H1 (cell line): ENCODE measurements at regions not wholly inside any gene's neighbourhood (a gene's known extent, or its start where the extent isn't known, plus 50 kb on each side); places are given as distances from the start of the nearest gene placed in this dataset.

Experiments used
- CTCF ChIA-PET: fragments of 300-600 bp; sonication (Branson Sonifier 250); formaldehyde crosslinking; loops from one replicate; lab custom pipeline; 2021; ENCODE audit not compliant: partially characterized antibody; lab: Charles Lee
- POLR2A ChIA-PET: fragments of 300-600 bp; sonication (Branson Sonifier 250); formaldehyde crosslinking; loops from one replicate; lab custom pipeline; 2021; ENCODE audit warnings: inconsistent platforms; ENCODE audit not compliant: partially characterized antibody; lab: Charles Lee
- DNase-seq, 2 experiments: peaks; one replicate each; pipeline versions ENCODE4 v3.0.0 to v3.0.0-alpha.2; 2010 to 2022; ENCODE audit warnings: low spot score in 2 of 2, low read depth in 1 of 2, mixed read lengths in 1 of 2
- FAIRE-seq: peaks from 2 replicates; lab custom pipeline; 2011; peaks lifted over from hg19 to GRCh38; lab: Jason Lieb, UNC
- H2AFZ ChIP-seq: 2 replicates; pipeline ENCODE4 v1.8.1; 2012; ENCODE audit warnings: low read length, inconsistent platforms
- H2AK5ac ChIP-seq: 2 replicates; pipeline ENCODE4 v1.6.1; 2013; ENCODE audit warnings: low read depth, low read length
- H2BK120ac ChIP-seq: replicated peaks from 2 replicates; pipeline ENCODE3; 2013; ENCODE audit warnings: low read depth, low read length, inconsistent platforms
- H2BK12ac ChIP-seq: 2 replicates; pipeline ENCODE4 v1.6.1; 2013; ENCODE audit warnings: low read depth, low read length
- H2BK15ac ChIP-seq: 2 replicates; pipeline ENCODE4 v1.6.1; 2013; ENCODE audit warnings: low read length
- H2BK20ac ChIP-seq: 2 replicates; pipeline ENCODE4 v1.6.1; 2013; ENCODE audit warnings: low read length
- H2BK5ac ChIP-seq: 2 replicates; pipeline ENCODE4 v1.6.1; 2013; ENCODE audit warnings: low read depth, low read length
- H3K14ac ChIP-seq: 2 replicates; pipeline ENCODE4 v1.6.1; 2013; ENCODE audit warnings: inconsistent platforms; ENCODE audit not compliant: insufficient read length
- H3K18ac ChIP-seq: 2 replicates; pipeline ENCODE4 v1.6.1; 2013; ENCODE audit warnings: low read length; ENCODE audit errors: extremely low read depth
- H3K23ac ChIP-seq: 2 replicates; pipeline ENCODE4 v1.6.1; 2013; ENCODE audit warnings: inconsistent platforms; ENCODE audit not compliant: insufficient read length
- H3K23me2 ChIP-seq: 2 replicates; pipeline ENCODE4 v1.6.1; 2013; ENCODE audit warnings: low read depth, low read length
- H3K27ac ChIP-seq: 2 replicates; pipeline ENCODE4 v1.6.1; 2011; ENCODE audit warnings: low read depth, low read length, inconsistent platforms
- H3K27me3 ChIP-seq, 4 experiments: replicated peaks in 1 of 4; 1 replicate in 1 of 4; 2 replicates in 3 of 4; pipeline versions ENCODE4 v1.6.1 to v1.8.1; 2011 to 2013; ENCODE audit warnings: low read length in 3 of 4, mild to moderate bottlenecking in 3 of 4, inconsistent platforms in 2 of 4, mixed read lengths in 2 of 4, moderate library complexity in 1 of 4; ENCODE audit not compliant: control insufficient read depth in 3 of 4, insufficient read depth in 3 of 4; ENCODE audit errors: extremely low read depth in 1 of 4
- H3K36me3 ChIP-seq, 4 experiments: 2 replicates each; pipeline versions ENCODE4 v1.6.1 to v1.8.1; 2011 to 2013; ENCODE audit warnings: mild to moderate bottlenecking in 4 of 4, low read length in 3 of 4, moderate library complexity in 2 of 4, control low read depth in 1 of 4, inconsistent platforms in 1 of 4; ENCODE audit not compliant: insufficient read depth in 4 of 4, control insufficient read depth in 2 of 4
- H3K4ac ChIP-seq: replicated peaks from 2 replicates; pipeline ENCODE3; 2013; ENCODE audit warnings: low read length, low read depth, mixed read lengths, inconsistent platforms; ENCODE audit not compliant: insufficient read length
- H3K4me1 ChIP-seq, 4 experiments: replicated peaks in 1 of 4; 1 replicate in 1 of 4; 2 replicates in 3 of 4; pipeline versions ENCODE4 v1.6.1 to v1.8.1; 2011 to 2013; ENCODE audit warnings: low read length in 3 of 4, inconsistent platforms in 2 of 4, mixed read lengths in 1 of 4; ENCODE audit not compliant: insufficient read depth in 4 of 4, control insufficient read depth in 3 of 4
- H3K4me2 ChIP-seq, 2 experiments: 2 replicates each; pipeline versions ENCODE4 v1.6.1 to v1.8.1; 2011 to 2013; ENCODE audit warnings: low read depth in 2 of 2, low read length in 2 of 2, control low read depth in 1 of 2, inconsistent platforms in 1 of 2, mild to moderate bottlenecking in 1 of 2; ENCODE audit not compliant: insufficient read depth in 1 of 2
- H3K4me3 ChIP-seq, 4 experiments: fragments of 200-600, 300-600 bp in 1 of 4; sonication (generic), shearing (Covaris generic), sonication (Bioruptor Twin) in 1 of 4; 2 replicates each; pipeline versions ENCODE4 v1.5.1 to v1.8.1; 2011 to 2016; ENCODE audit warnings: low read length in 4 of 4, low read depth in 3 of 4, control low read depth in 2 of 4, inconsistent platforms in 2 of 4, mild to moderate bottlenecking in 2 of 4, mixed read lengths in 1 of 4, moderate library complexity in 1 of 4; ENCODE audit not compliant: insufficient read depth in 2 of 4; ENCODE audit errors: extremely low read depth in 1 of 4
- H3K56ac ChIP-seq: replicated peaks from 2 replicates; pipeline ENCODE3; 2013; ENCODE audit warnings: low read depth, mild to moderate bottlenecking, mixed read lengths, low read length, inconsistent platforms; ENCODE audit not compliant: insufficient read length
- H3K79me1 ChIP-seq: 2 replicates; pipeline ENCODE4 v1.6.1; 2013; ENCODE audit warnings: low read depth, low read length, control low read depth
- H3K79me2 ChIP-seq, 2 experiments: 2 replicates each; pipeline versions ENCODE4 v1.6.1 to v1.8.1; 2012 to 2013; ENCODE audit warnings: low read length in 2 of 2, mild to moderate bottlenecking in 2 of 2, inconsistent platforms in 1 of 2; ENCODE audit not compliant: insufficient read depth in 2 of 2, control insufficient read depth in 1 of 2
- H3K9ac ChIP-seq, 4 experiments: replicated peaks in 1 of 4; 1 replicate in 1 of 4; 2 replicates in 3 of 4; pipeline versions ENCODE4 v1.6.1 to v1.8.1; 2011 to 2013; ENCODE audit warnings: low read depth in 3 of 4, low read length in 3 of 4, control low read depth in 2 of 4, mild to moderate bottlenecking in 2 of 4, moderate library complexity in 2 of 4, inconsistent platforms in 1 of 4; ENCODE audit errors: extremely low read depth in 1 of 4
- H3K9me3 ChIP-seq, 2 experiments: 2 replicates each; pipeline versions ENCODE4 v1.6.1 to v1.8.1; 2012 to 2013; ENCODE audit warnings: mild to moderate bottlenecking in 2 of 2, moderate library complexity in 2 of 2, control low read depth in 1 of 2, inconsistent platforms in 1 of 2, low read depth in 1 of 2, low read length in 1 of 2, mixed read lengths in 1 of 2; ENCODE audit not compliant: insufficient read depth in 2 of 2
- H4K20me1 ChIP-seq, 2 experiments: replicated peaks in 1 of 2; 2 replicates each; pipeline versions ENCODE3 to v1.8.1; 2011 to 2013; ENCODE audit warnings: inconsistent platforms in 2 of 2, low read length in 2 of 2, mild to moderate bottlenecking in 1 of 2; ENCODE audit not compliant: insufficient read depth in 2 of 2, control insufficient read depth in 1 of 2
- H4K5ac ChIP-seq: 2 replicates; pipeline ENCODE4 v1.6.1; 2013; ENCODE audit warnings: low read length, low read depth, mixed read lengths, inconsistent platforms; ENCODE audit not compliant: insufficient read length
- H4K8ac ChIP-seq: 2 replicates; pipeline ENCODE4 v1.8.0; 2013; ENCODE audit warnings: mild to moderate bottlenecking, moderate library complexity, low read length, inconsistent platforms; ENCODE audit not compliant: insufficient read depth; ENCODE audit errors: extremely low read depth
- H4K91ac ChIP-seq: replicated peaks from 2 replicates; pipeline ENCODE3; 2013; ENCODE audit warnings: low read length, mixed read lengths, inconsistent platforms; ENCODE audit not compliant: insufficient read length
- CREB1 ChIP-seq: IDR thresholded peaks from 2 replicates; pipeline ENCODE4 v1.6.1; 2012; ENCODE audit warnings: inconsistent platforms
- CTBP2 ChIP-seq: IDR thresholded peaks from 2 replicates; pipeline ENCODE4 v1.7.0; 2011; ENCODE audit warnings: borderline replicate concordance, mild to moderate bottlenecking, moderate library complexity, mixed read lengths, low read length; ENCODE audit not compliant: insufficient read depth, insufficient read length
- EP300 ChIP-seq, 2 experiments: IDR thresholded peaks; 1 replicate in 1 of 2; 2 replicates in 1 of 2; pipeline ENCODE4 v1.6.1; 2011 to 2012; ENCODE audit warnings: low read depth in 2 of 2, low read length in 2 of 2, mild to moderate bottlenecking in 2 of 2, borderline replicate concordance in 1 of 2, inconsistent platforms in 1 of 2, moderate library complexity in 1 of 2
- GABPA ChIP-seq: IDR thresholded peaks from 2 replicates; pipeline ENCODE4 v1.6.1; 2011; ENCODE audit warnings: mild to moderate bottlenecking, low read length, moderate library complexity, borderline replicate concordance; ENCODE audit not compliant: insufficient read depth
- HDAC2 ChIP-seq, 2 experiments: fragments of 300-600 bp in 1 of 2; sonication (generic) in 1 of 2; IDR thresholded peaks; 2 replicates each; pipeline ENCODE4 v1.6.1; 2011 to 2012; ENCODE audit warnings: low read depth in 2 of 2, low read length in 2 of 2, mild to moderate bottlenecking in 2 of 2, moderate library complexity in 2 of 2, borderline replicate concordance in 1 of 2, inconsistent platforms in 1 of 2
- KDM5A ChIP-seq: fragments of 200-600 bp; IDR thresholded peaks from 2 replicates; pipeline ENCODE4 v1.7.1; 2012; ENCODE audit warnings: mild to moderate bottlenecking, low read length, inconsistent platforms, mixed read lengths
- MAX ChIP-seq: IDR thresholded peaks from 2 replicates; pipeline ENCODE4 v1.6.1; 2012; ENCODE audit warnings: inconsistent platforms
- POLR2AphosphoS5 ChIP-seq: IDR thresholded peaks from 2 replicates; pipeline ENCODE4 v1.6.1; 2011; ENCODE audit warnings: low read depth, low read length
- POU5F1 ChIP-seq: IDR thresholded peaks from 2 replicates; pipeline ENCODE4 v1.6.1; 2011; ENCODE audit warnings: low read depth, mild to moderate bottlenecking, low read length, moderate library complexity
- RXRA ChIP-seq: IDR thresholded peaks from 2 replicates; pipeline ENCODE4 v1.6.1; 2011; ENCODE audit warnings: low read depth, mild to moderate bottlenecking, low read length, moderate library complexity; ENCODE audit not compliant: insufficient read depth
- SP1 ChIP-seq: IDR thresholded peaks from 2 replicates; pipeline ENCODE4 v1.6.1; 2011; ENCODE audit warnings: low read depth, low read length
- SP4 ChIP-seq: IDR thresholded peaks from 2 replicates; pipeline ENCODE4 v1.6.1; 2012; ENCODE audit warnings: low read length, inconsistent platforms
- WGBS, 2 experiments: shearing (Covaris generic) in 1 of 2; methylation state at CpG; one replicate each; pipeline versions ENCODE4 v1.1.6 to v1.1.7; 2013 to 2015; ENCODE audit warnings: low lambda C conversion rate in 2 of 2, mixed read lengths in 2 of 2, inconsistent platforms in 1 of 2, low coverage in 1 of 2, missing lambda C conversion rate in 1 of 2; ENCODE audit not compliant: insufficient replicate concordance in 2 of 2, insufficient coverage in 1 of 2, insufficient read length in 1 of 2; ENCODE audit errors: extremely low coverage in 1 of 2, missing lambda C conversion rate in 1 of 2; 5-methylcytosine and 5-hydroxymethylcytosine counted together

GRCh38 chr14:38078393-38078792, 129.3 kb upstream of the SSTR1 start:
- Histone ChIP-seq H2BK15ac (no peak overlapping the region), H3K4me3 (no peak overlapping the region)
- no peak for FAIRE-seq

More at GRCh38 chr14:38078393-38078792, 129.3 kb upstream of the SSTR1 start:
- Histone ChIP-seq H4K20me1 (no peaks in the 10 kb centered on the region), H3K23me2 (no peaks in the 10 kb centered on the region; the same call in 1 of the 2 replicates), H2BK20ac (no peak overlapping the region), H2AK5ac (no peak overlapping the region), H3K14ac (no peak overlapping the region), H3K27me3 (no peaks in the 10 kb centered on the region), H3K56ac (no peak overlapping the region), H2AFZ (no peak overlapping the region), H3K9me3 (no peaks in the 10 kb centered on the region), H2BK120ac (no peak overlapping the region), H3K9ac (no peak overlapping the region), H2BK12ac (no peak overlapping the region), H4K91ac (no peak overlapping the region), H4K8ac (no peak overlapping the region), H3K18ac (no peak overlapping the region), H3K23ac (no peak overlapping the region), H3K79me1 (no peaks in the 10 kb centered on the region), H2BK5ac (no peak overlapping the region), H3K4me2 (no peak overlapping the region), H3K4ac (no peak overlapping the region), H4K5ac (no peak overlapping the region), H3K36me3 (no peaks in the 10 kb centered on the region), H3K4me1 (peaks cover 0 to 10% (median 3%) of the 10 kb centered on the region in 4 experiments; a peak in 3 of 7 replicates), H3K27ac (no peak overlapping the region), H3K79me2 (no peaks in the 10 kb centered on the region)
- POLR2A ChIA-PET, result interaction anchor here (0.9 to 2.6 kb wide), 4 partner anchors 9 to 128 kb away, joined by 3 to 9 read pairs (median 6); no protein-coding TSS in a partner anchor
- CTCF ChIA-PET, result interaction anchor here (0.8 to 1.9 kb wide), 5 partner anchors 9 to 175 kb away, joined by 3 to 6 read pairs (median 3); no protein-coding TSS in a partner anchor
- DNase-seq, result no peak
- TF ChIP-seq POU5F1 (no peak), KDM5A (no peak), GABPA (no peak), RXRA (no peak), SP4 (no peak), MAX (no peak), SP1 (no peak), EP300 (IDR thresholded peaks at IDR 0.05; ENCODE audit: borderline replicate concordance in 1 of 2, low read depth in 2 of 2, low read length in 2 of 2) (no peak), CREB1 (no peak), CTBP2 (no peak), HDAC2 (IDR thresholded peaks at IDR 0.05; ENCODE audit: borderline replicate concordance in 1 of 2, low read depth in 2 of 2, low read length in 2 of 2) (no peak), POLR2AphosphoS5 (no peak)
- 85% methylated on average over 3 of the region's 3 CpGs; no CpG with 5 or more reads in 1 of the 2 experiments for WGBS, 2 experiments
